ENCODE measurements at regions not wholly inside any gene's neighbourhood (a gene's known extent, or its start where the extent isn't known, plus 50 kb on each side); places are given as distances from the start of the nearest gene placed in this dataset.

DNA sequence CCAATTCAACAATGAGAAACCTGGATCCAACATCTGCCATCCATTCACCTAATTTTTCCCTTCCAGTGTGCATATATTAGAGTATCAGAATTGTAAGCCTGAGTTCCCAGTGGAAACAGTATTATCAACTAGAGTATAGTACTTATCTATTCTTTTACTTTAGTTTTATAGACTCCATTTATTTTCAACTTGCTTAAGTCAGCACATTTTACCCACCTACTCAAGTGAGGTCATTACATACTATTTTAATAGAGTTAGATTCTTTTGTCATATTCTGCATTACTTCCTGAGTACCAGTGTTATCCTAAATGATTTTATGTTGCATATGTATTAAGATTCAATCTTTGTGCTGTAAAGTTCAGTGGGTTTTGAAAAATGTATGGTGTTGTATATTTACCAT is 1393.3 kb downstream of the MAT2B start:
- TF ChIP-seq, protein P1, sequence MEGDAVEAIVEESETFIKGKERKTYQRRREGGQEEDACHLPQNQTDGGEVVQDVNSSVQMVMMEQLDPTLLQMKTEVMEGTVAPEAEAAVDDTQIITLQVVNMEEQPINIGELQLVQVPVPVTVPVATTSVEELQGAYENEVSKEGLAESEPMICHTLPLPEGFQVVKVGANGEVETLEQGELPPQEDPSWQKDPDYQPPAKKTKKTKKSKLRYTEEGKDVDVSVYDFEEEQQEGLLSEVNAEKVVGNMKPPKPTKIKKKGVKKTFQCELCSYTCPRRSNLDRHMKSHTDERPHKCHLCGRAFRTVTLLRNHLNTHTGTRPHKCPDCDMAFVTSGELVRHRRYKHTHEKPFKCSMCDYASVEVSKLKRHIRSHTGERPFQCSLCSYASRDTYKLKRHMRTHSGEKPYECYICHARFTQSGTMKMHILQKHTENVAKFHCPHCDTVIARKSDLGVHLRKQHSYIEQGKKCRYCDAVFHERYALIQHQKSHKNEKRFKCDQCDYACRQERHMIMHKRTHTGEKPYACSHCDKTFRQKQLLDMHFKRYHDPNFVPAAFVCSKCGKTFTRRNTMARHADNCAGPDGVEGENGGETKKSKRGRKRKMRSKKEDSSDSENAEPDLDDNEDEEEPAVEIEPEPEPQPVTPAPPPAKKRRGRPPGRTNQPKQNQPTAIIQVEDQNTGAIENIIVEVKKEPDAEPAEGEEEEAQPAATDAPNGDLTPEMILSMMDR (IDR thresholded peaks at IDR 0.05) = no peak
- no peak for TF ChIP-seq POLR2A (IDR thresholded peaks at IDR 0.05)

Data from thyroid gland (tissue), 4 donors.